HAP-1 (cell line): ENCODE measurements at regions not wholly inside any gene's neighbourhood (a gene's known extent, or its start where the extent isn't known, plus 50 kb on each side); places are given as distances from the start of the nearest gene placed in this dataset.
"Not testable (repeated sequence)": the region's sequence is repeated elsewhere in the genome, so short reads cannot be mapped to it uniquely, and the experiment has no call there.

Experiments used
- DNase-seq, 2 experiments: peaks; one replicate each; pipeline ENCODE4 v3.0.0-alpha.2; 2016 to 2020; ENCODE audit warnings: low spot score in 2 of 2
- H3K27me3 ChIP-seq: fragments of 250-450 bp; sonication (Bioruptor Pico); 2 replicates; pipeline ENCODE4 v1.5.1; 2020; ENCODE audit warnings: low read depth, mild to moderate bottlenecking, moderate library complexity
- H3K36me3 ChIP-seq: fragments of 250-450 bp; sonication (Bioruptor Pico); replicated peaks from 2 replicates; pipeline ENCODE4 v1.5.1; 2020; ENCODE audit warnings: mild to moderate bottlenecking
- H3K4me1 ChIP-seq: fragments of 250-450 bp; sonication (Bioruptor Pico); 2 replicates; pipeline ENCODE4 v1.5.1; 2020; ENCODE audit warnings: mild to moderate bottlenecking
- H3K4me3 ChIP-seq: fragments of 250-450 bp; sonication (Bioruptor Pico); 2 replicates; pipeline ENCODE4 v1.5.1; 2020; ENCODE audit warnings: mild to moderate bottlenecking, moderate library complexity
- H3K9me3 ChIP-seq: fragments of 250-450 bp; sonication (Bioruptor Pico); 2 replicates; pipeline ENCODE4 v1.5.1; 2020; ENCODE audit warnings: mild to moderate bottlenecking, moderate library complexity
- in situ Hi-C: fragments of 300-500 bp; cut with MboI; formaldehyde crosslinking; loops from 3 replicates; pipeline ENCODE4 v1.14.3; 2020; ENCODE audit warnings: low sequenced_read_pairs, inconsistent platforms, mixed read lengths

- Histone ChIP-seq H3K27me3 (no peaks in the 10 kb centered on the region), H3K9me3 (peaks cover 2% of the 10 kb centered on the region; the same call in 1 of the 2 replicates), H3K4me3 (no peak overlapping the region), H3K36me3 (no peaks in the 10 kb centered on the region), H3K4me1 (no peaks in the 10 kb centered on the region)
- no peak for DNase-seq
- in situ Hi-C loops, result no loop called here
Measured at GRCh38 chr2:109720380-109721106, 73.6 kb upstream of the RGPD5 start.

DNA sequence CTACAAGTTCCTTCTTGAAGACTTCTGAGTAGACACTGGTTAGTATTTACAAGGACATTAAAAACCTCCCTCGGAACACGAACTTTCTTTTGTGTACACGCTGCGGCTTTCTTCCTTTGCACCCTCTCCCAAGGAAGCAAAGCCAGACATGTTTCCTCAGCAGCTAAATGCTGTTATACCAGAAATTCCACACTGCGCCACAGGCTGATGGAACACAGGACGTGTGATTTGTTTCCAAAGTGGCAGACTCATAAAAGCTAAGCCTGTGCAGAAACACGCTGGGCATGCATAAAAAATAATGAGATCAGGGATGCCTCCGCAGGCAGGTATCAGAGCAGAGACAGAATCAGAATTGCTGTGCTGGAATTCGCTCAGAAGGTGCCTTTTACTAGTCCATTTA, 73.0 kb upstream of the RGPD5 start:
- no peaks in the 10 kb centered on the region for H3K36me3 ChIP-seq
- no peaks in the 10 kb centered on the region for H3K27me3 ChIP-seq
- H3K4me3 ChIP-seq, result no peak overlapping the region
- no peaks in the 10 kb centered on the region for H3K4me1 ChIP-seq
- in situ Hi-C loops, result no loop called here
- H3K9me3 ChIP-seq, result peaks cover 2% of the 10 kb centered on the region; the same call in 1 of the 2 replicates
- DNase-seq, result no peak

DNA sequence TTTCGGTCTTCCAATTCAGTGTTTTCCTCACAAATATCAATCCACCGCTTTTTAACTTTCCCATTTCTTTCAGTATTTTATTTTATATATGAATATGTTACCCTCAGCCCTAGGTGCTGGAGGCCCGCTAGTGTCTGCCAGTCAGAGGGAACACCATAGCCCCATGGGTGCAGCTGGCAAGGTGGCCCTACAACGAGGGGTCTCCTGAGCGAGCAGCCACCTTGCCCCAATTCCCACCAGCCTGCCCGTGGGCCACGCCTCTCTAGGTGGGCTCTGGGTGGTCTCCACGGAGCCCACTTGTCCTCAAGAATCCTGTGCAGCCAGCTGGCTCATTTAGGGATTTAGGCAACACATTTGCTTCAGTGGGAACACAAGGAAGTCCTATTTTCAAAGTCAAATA, 72.5 kb upstream of the RGPD5 start:
- Histone ChIP-seq H3K4me1 (no peaks in the 10 kb centered on the region), H3K9me3 (peaks cover 2% of the 10 kb centered on the region; the same call in 1 of the 2 replicates), H3K4me3 (no peak overlapping the region), H3K27me3 (no peaks in the 10 kb centered on the region), H3K36me3 (no peaks in the 10 kb centered on the region)
- DNase-seq, result no peak
- in situ Hi-C loops, result no loop called here

GRCh38 chr2:109722026-109722425, 72.1 kb upstream of the RGPD5 start:
- Histone ChIP-seq H3K4me1 (no peaks in the 10 kb centered on the region), H3K4me3 (no peak overlapping the region), H3K36me3 (no peaks in the 10 kb centered on the region), H3K27me3 (no peaks in the 10 kb centered on the region), H3K9me3 (peaks cover 2% of the 10 kb centered on the region; the same call in 1 of the 2 replicates)
- in situ Hi-C loops, result no loop called here
- no peak for DNase-seq

GRCh38 chr2:109722640-109723039, 71.5 kb upstream of the RGPD5 start:
- H3K9me3 ChIP-seq, H3K4me3 ChIP-seq, in situ Hi-C loops, H3K4me1 ChIP-seq, DNase-seq, H3K36me3 ChIP-seq, H3K27me3 ChIP-seq: not testable (repeated sequence)

DNA sequence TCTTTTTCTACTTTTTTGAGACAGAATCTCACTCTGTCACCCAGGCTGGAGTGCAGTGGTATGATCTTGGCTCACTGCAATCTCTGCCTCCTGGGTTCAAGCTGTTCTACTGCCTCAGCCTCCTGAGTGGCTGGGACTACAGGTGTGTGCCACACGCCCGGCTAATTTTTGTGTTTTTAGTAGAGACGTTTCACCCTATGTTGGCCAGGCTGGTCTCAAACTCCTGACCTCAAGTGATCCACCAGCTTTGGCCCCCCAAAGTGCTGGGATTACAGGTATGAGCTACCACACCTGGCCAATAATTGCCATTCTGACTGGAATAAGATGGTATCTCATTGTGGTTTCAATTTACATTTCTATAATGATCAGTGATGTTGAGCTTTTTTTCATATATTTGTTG, 71.0 kb upstream of the RGPD5 start:
- H3K27me3 ChIP-seq, H3K4me1 ChIP-seq, H3K4me3 ChIP-seq, DNase-seq, H3K36me3 ChIP-seq, H3K9me3 ChIP-seq, in situ Hi-C loops: not testable (repeated sequence)

GRCh38 chr2:109724533-109725460, 69.3 kb upstream of the RGPD5 start:
- H3K36me3 ChIP-seq, result no peaks in the 10 kb centered on the region
- H3K27me3 ChIP-seq, result no peaks in the 10 kb centered on the region
- no peaks in the 10 kb centered on the region for H3K4me1 ChIP-seq
- H3K4me3 ChIP-seq, result no peak overlapping the region
- in situ Hi-C loops, result no loop called here
- DNase-seq, result no peak
- 0 out of 2 replicates have a peak, but pooled peaks cover 2% of the 10 kb centered on the region for H3K9me3 ChIP-seq

- no peak for DNase-seq
- Histone ChIP-seq H3K4me1 (no peaks in the 10 kb centered on the region), H3K4me3 (no peak overlapping the region), H3K36me3 (no peaks in the 10 kb centered on the region), H3K9me3 (0 out of 2 replicates have a peak, but pooled peaks cover 2% of the 10 kb centered on the region), H3K27me3 (no peaks in the 10 kb centered on the region)
- in situ Hi-C loops, result no loop called here
Measured at GRCh38 chr2:109726379-109727270, 67.5 kb upstream of the RGPD5 start.

GRCh38 chr2:109727929-109728447, 66.1 kb upstream of the RGPD5 start:
- Histone ChIP-seq H3K27me3 (no peaks in the 10 kb centered on the region), H3K9me3 (0 out of 2 replicates have a peak, but pooled peaks cover 2% of the 10 kb centered on the region), H3K4me3 (no peak overlapping the region), H3K4me1 (no peaks in the 10 kb centered on the region), H3K36me3 (no peaks in the 10 kb centered on the region)
- in situ Hi-C loops, result no loop called here
- no peak for DNase-seq

- in situ Hi-C loops, H3K4me1 ChIP-seq, H3K4me3 ChIP-seq, DNase-seq, H3K36me3 ChIP-seq, H3K27me3 ChIP-seq, H3K9me3 ChIP-seq: not testable (repeated sequence)
Measured at GRCh38 chr2:109733746-109734145, 60.4 kb upstream of the RGPD5 start.

DNA sequence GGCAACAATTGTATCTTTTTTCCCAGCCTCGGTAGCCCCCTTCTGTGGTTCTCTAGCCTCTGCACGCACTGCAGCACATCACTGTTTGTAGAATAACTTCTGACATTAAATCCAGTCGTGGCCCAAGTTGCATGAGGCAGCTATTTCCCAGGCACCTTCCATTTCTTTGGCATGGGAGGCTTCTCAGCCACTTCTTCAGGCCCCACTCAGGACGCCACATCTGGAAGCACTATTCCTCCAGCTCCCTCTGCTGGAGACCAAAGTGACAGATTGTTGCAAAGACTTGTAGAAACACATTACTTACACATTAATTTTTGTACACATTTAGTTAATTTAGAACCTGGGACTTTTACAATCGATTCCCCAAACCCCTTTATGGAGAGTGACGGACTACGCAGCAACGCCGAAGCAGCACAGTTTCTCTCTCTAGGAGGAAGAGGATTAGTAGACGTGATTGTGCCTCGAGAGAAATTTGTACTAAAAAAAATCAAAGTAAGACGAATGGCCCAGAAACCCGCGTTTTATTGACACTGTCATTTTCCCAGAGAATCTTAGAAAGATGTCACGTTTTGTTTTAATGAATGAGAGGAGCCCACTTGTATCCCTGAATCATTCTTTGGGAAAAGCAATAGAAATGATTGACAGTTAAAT, 57.8 kb upstream of the RGPD5 start:
- Histone ChIP-seq H3K27me3 (no peaks in the 10 kb centered on the region), H3K9me3 (no peaks in the 10 kb centered on the region), H3K4me3 (no peak overlapping the region), H3K4me1 (no peaks in the 10 kb centered on the region), H3K36me3 (no peaks in the 10 kb centered on the region)
- in situ Hi-C loops, result no loop called here
- DNase-seq, result peak; percentile 38 to 70
